ENCODE measurements at regions not wholly inside any gene's neighbourhood (a gene's known extent, or its start where the extent isn't known, plus 50 kb on each side); places are given as distances from the start of the nearest gene placed in this dataset.

DNA sequence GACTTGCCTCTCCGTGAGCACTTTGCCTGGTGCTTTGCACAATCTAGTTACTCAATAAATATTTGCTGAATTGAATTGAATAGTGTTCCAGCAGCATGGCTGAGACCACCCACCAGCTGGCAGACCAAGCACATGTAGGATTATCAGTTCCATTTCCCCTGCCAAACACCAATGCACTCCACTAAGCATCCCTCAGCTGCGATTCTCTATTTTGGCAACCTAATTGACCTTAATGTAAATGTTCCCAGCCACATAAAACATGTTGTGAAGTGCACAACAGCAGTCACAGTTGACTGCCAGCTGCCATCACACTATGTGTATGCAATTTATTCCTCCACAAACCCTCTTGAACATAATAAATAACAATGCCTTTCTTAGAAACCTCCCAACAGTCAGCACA lies 1879.4 kb upstream of the PIK3C3 start:
- no peak for DNase-seq

DNA sequence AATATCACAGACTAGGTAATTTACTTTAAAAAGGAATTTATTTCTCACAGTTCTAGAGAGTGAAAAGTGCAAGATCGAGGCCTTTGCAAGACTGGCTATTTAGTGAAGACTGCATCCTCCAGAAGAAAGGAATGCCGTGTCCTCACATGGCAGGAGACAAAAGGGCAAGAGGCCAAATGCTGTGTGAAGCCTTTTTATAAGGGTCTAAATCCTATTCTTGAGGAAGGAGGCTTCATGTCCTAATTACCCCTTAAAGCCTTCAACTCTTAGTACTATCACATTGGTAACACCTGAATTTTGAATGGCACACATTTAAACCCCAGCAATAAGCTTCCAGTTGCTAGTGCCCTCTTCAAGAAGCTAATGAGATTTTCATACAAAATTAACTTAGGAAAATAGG lies 1882.3 kb upstream of the PIK3C3 start:
- DNase-seq, result no peak

DNA sequence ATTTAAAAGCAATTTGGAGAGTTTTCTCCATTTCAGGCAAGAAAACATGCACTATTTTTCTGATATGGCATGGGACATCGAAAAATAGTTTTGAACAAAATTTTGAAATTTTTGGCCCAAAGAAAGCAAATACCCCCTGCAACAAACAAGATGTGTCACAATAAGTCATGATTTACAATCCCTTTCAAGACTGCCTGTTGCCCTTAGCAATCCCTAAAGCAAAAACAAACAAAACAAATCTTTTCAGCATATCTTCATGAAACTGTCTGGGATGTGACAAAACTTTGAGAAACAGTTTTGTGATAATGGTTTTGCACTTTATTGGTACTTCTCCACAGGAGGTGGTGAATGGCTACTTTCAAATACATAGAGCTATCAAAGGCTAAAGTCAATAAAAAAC lies 1888.7 kb upstream of the PIK3C3 start:
- no peak for DNase-seq

DNA sequence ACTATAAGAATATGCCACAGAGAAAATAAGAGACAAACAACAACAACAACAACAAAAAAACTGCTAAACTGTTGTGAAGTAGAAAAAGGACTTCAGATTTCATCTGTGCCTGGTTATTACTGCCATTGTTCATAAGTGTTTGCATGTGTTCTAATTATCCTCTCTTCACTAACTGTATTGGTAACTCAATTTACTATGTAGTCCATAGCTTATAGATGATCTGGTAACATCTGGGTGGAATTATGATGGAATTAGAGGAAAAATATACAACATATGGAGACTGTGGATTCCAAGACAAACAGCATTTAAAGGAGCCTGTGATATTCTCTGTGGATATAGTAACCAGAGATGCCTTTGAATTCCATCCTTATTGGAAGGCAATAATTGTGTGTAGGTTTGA lies 1891.5 kb upstream of the PIK3C3 start:
- no peak for DNase-seq

DNA sequence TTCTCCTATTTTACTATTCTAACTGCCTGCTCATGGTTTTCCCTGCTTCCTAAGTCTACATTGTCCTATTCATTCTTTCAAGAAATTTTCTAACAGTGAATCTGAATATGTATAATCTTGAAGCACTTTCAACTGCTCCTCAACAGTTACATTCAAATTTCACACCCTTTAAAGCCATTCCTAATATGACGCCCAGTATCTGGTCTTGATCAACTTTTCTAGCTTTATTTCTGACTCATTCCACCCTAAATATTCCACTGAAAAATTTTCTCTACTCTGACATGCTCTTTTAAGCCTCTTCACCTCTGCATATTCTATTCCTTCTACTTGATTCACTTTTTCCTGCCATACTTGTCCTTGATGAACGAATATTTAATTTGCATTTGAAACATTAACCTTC lies 1893.9 kb upstream of the PIK3C3 start:
- DNase-seq, result no peak

DNA sequence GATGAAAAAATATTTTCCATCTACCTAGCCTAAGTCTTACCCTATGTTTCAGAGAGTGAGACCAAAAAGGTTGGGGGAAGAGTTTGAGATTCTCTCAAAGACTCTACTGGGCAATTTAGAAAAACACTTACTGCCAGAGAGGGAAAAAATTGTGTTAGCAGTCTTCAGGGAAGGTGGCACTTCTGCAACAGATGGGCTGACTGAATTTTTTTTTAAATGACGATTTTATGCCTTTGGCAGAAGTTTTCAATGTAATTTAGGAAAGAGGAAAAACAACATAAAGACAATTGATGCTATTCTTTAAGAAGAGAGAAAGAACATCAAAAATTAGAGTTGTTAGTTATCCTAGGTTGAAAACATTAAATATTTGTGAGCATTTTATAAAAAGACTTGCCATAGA lies 1894.5 kb upstream of the PIK3C3 start:
- no peak for DNase-seq

DNA sequence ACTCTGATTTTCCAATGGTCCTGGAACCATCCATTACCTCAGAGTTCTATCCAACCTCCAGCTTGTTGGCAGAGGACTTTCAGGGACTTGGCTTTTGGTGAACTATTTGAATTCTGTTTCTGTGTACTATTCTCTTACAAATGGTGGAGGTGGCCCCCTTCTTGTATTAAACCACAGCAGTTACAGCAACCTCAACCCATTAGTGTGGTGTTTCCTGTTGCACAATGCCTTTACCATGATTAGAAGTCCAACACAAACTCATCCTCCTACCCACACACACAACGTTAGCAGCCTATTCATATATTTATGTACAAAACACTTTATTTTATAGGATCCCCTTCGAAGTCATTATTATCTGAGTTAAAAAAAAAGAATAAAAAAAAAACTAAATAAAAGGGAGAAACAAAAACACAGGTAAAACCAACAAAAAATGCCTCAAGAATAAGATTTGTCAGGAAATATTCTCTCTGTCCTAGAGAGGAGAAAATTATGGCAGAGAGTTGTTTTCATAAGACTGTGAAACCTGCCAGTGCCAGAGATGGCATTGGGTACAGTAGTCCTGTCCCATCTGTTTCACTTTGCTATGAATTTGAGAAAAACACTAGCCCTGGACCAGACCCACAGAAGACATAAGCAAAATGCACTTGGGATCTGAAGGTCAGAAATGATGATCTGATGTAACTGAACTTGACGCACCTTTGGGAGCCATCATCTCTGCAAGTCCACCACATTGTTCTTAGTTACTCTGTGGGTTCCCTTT lies 1896.0 kb upstream of the PIK3C3 start:
- DNase-seq, result no peak

DNA sequence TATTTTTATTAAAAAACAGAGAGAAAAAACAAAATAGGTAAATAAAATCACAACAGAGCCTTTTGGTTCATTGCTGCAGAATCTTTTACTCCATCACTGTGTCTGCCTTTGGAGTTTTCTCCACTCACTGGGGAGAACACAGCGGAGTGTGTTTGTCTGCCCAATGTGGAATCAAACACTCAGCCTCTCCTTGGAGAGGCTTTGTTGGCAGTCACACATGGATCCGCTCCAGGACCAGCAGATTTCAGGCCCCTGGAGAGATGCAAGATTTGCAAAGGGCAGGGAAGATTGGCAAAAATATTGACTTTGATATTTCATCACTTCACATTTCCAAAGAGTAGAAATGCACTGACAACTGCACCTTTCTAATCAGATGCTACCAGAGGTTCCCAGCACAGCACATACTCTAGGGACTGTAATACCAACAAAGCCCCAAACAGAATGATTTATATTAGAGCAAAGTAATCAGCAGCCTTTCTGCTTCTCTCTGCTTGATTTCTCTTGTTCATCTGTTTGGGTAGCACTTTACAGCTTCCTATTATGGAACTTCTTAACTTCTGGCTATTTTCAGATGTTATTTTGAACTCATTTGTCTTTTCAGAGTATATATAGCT lies 1898.8 kb upstream of the PIK3C3 start:
- DNase-seq, result no peak

DNA sequence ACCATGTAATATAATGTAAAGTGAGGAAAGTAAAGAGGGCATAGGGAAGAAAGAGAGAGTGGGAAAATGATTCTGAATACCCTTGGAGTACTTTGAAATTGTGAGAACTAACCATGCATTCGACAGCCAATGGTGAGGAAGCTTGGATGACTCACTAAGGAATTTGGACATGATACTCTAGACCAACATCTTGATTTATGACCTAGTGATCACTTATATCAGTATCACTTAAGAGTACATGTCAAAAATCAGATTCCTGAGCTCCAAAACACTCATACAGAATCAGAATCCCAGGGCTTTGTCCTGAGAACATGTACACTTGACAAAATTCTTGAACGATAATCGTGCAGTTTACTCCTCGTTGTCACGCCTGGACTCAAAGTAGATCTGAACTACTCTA lies 1899.8 kb upstream of the PIK3C3 start:
- DNase-seq, result no peak

DNA sequence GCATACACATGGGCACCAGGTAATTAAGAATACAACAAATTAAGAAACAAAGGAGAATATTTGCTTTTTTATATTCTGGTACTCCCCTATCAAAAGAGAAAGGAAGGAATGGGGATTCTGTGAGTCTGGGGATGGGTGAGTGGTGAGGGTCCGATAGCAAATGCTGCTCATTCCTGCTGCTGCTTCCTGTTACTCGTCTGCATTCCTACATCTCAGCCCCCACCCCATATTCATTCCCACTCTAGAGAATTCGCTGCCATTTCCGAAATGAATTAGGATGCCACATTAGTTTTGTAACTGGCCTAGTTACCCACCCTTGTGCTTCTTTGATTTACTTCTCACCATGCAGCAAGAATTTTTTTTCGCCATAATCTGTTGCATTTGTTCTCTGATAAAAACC lies 1905.3 kb upstream of the PIK3C3 start:
- DNase-seq, result no peak

DNA sequence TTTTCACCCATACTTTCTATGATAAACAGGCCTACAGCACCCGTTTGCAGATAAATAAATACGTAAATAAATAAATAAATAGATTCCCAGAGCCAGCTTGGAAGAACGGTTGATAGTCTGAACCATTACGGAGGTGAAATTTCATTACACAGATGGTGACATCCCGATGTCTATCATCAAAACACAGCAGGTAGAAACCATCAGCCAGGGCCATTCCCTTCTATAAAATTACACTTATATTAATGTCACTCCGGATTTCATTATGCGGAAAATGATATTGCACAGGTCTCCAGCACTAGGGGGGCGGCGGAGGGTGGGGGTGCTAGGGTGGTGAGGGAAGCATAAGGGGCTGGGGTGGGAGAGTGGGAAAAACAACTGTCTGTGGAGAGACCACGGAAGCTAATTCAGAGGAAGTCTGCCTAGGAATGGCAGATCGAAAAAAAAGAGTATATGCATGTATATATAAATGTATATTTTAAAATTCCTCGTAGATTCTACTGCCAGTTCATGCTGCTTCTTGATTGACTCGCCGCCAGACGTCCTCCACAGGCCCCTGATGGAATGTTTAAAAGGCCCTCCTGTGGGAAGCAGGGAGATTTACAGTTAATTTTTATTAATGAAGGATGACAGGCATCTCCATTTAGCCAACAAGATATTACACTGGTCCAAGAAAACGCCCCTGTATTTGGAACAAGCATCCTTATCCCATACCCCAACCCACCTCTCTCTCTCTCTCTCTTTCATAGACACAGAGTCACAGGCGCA lies 1906.0 kb upstream of the PIK3C3 start:
- DNase-seq, result no peak

DNA sequence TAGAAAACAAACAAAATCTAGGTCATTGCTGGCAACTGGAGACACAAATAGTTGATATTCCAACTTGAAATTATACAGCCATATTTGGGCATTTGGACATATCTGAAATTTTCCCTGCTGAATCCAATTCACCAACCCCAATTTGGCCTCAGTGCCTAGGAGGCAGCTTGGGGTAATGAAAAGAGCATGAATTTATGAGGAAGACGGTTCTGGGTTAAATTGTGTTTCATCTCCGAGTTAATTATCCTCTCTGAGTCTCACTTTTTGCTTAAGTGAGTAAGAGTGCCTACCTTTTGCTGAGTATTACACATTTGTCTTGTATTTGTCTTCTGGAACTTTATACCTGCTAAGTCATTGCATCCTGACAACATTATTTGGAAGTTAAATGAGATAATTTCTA lies 1906.8 kb upstream of the PIK3C3 start:
- DNase-seq, result no peak

DNA sequence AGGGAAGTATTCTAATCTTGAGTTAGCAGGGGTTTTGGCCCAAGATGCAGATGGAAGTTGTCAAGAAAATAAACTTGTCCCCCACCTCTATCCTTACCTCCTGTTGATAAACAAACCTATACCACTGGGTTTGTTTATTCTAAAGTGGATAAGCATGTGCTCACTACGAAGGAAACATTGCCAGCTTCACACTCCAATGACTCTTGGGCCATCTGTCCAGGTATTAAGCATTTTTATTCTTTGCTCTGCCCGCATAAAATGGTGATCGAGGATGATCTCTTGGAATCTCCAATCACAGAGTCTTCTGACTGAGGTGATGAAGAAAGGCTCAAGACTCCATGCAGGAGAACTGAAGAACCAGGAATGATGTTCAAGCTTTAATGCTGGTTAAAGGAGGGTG lies 1908.4 kb upstream of the PIK3C3 start:
- DNase-seq, result no peak

DNA sequence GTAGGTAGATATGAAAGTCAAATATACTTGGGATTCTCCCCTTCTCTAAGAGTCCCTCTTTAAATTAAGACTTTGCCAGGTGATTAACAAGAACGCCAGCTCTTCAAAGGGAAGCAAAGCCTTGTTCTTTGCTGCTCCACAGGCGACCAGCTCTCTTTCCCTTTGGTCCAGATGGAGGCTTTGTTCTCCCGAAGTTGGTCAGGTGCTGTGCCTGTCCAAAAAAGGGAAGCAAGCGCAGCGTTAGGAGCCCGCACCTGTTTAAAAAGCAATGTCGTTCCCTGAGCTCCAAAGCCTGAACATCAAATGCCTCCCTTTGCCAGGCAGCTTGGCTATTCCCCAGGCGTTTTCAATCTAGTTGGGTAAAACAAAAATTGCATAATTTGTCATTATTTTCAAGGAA lies 1913.1 kb upstream of the PIK3C3 start:
- no peak for DNase-seq

DNA sequence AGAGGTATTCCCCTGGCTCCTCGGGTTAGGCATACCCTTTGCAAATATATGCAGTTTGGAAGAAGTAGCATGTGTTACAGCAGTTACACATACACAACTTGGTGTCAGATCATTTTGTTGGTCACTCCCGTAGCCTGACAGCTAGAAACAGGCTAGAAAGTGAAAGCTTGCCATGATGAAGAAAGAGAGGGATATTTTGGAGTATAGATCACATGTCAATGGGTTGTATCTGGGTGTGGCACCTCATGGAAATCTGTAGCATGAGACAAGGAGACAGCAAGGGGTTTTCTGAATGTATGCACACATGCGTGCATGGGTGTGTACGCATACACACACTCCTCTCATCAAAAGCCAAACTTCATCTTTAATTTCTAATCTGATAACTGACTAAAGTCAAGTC lies 1914.5 kb upstream of the PIK3C3 start:
- no peak for DNase-seq

DNA sequence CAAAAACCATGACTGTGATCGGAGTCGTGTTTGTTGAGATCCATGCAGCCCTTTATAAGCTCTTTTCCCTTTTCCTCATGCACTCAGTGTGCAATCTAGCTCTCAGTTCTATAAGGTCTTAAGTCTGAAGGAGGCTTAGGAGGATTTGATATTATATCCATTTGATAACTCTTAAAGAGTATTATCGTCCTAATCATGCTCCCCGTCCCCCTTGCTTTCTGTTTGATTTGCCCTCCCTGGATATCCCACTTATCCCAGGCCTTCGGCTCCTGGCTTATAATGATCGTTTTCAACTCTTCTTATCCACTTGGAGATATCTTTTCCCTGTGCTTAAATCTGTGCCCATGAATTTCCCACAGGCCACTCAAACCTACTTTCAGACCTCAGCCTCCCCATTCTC lies 1917.7 kb upstream of the PIK3C3 start:
- DNase-seq, result no peak

DNA sequence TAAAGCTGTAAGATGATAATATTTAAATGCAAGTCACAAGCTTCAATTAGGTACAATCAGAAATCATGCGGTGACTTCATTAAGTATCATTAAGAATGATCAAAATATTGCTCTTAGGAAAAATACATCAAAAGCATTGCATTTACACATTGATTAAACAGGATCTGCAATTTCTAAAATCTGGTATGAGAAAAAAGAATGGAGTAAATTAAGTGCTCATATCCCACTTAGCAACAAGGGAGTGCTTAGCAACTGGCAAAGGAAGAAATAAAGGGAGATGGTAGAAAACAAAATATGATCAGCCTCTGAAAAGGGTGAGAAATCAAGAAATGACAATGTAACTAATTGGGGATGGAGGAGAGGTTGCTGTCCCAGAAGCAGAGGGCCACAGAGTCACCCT lies 1918.2 kb upstream of the PIK3C3 start:
- DNase-seq, result no peak

DNA sequence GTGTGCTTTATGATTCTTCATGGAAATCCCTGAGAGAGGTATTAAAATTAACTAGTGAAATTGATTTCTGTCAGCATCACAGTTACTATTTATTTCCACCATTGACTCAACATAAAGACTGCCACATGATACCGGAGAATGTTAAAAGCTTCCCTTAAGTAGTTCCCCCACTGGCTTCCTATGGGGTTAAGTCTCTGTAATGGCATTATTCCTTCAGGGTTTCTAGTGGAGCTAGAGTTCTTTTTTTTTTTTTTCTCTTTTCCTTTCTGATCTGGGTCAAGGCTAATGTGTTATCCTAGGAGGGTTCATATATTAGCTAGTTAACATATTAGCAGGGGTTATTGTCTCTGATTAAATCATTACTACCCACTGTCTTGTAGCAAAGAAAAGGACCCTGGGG lies 1919.1 kb upstream of the PIK3C3 start:
- no peak for DNase-seq

DNA sequence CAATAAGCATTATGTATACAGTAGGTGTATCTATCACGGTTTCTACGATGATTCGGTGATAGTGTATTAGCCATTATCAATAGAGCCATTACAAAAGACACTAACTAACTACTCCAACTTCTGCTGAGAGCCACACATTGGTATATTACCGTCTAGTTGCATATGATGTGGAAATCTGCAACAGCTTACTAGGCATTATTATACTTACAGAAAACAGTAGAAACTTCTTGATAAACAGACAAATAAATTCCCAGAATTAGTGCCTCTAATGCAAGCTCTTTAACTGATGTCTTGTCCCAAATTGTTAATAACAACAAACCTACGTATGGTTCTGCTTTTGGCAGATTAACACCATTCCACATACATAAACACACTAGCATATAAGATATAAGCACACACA lies 1923.0 kb upstream of the PIK3C3 start:
- DNase-seq, result no peak

DNA sequence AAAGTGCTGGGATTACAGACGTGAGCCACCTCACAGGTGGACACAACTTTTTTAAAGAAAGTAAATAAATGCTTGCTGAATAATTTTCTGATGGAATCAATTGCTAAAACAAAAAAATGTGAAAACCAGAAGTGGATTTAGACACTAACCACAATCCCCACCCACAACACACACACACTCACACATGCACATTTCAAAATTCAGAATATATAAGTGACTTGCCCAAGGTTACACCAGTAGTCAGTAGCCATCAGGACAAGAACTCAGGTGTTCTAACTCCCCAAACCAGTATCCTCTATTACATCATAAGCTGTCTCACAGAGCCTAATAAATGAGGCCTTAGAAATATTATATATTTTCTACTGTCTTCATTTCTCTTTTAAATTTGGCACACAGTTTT lies 1923.6 kb upstream of the PIK3C3 start:
- no peak for DNase-seq

DNA sequence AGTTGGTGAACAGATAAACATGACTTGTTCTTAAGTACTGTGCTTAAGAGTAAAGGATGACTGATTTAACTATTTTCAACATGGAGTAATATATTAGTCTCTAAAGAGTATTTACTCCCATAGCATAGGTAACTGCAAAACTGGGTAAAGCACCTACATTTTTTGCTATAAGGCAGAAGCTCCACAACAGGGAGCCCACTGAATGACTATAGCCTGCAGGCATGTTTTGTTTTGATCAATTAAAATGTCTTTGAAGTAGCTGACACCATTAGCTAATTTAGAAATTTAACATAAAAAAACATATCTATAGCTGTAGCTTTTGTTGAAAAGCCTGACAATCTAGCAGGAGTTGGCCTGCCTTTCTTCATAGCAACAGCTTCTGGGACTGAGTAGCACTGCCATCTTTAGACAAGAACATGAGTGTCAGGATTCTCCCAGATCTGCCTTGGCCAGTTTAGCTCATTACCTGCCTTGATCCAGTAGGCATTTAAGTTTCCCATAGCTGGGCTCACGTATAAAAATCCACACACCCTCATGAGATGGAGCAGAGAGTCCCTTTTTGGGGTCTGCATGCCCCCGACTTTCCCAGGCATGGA lies 1935.1 kb upstream of the PIK3C3 start:
- no peak for DNase-seq

DNA sequence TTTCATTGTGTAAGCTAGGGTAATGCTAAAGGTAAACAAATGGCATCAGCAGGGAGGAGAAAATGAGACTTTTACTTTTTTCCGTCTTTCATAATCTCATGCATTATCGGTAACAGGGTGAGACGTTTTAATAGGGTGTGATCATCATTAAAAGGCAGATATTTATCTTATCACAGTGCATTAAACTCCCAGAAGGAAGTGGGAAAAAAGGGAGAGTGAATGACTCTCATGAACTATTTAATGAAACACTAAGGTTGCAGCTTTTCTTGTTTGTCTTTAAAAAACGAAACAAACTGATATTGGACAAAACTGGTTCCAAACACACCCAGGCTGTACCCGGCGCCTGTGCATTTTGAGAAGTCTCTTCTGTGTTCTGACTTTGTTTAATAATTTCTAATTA lies 1936.8 kb upstream of the PIK3C3 start:
- DNase-seq, result no peak

DNA sequence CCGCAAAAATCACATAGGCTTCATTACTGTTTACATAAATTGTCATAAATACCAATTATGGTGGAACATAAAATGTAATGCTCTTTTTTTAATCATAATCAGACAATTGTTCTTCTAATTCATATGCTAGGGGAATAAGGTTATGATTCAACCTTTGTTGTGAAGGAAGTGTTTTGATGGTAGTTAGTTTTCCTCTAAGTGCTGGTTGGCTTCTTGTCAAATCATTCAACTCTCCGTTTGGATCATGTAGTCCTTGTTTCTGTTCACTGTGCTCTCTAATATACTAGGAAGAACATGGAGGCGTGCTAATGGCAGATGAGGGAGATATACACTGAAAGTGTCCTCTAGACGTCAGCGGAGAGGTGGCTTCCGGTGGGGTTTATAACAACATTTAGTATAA lies 1938.0 kb upstream of the PIK3C3 start:
- DNase-seq, result no peak

DNA sequence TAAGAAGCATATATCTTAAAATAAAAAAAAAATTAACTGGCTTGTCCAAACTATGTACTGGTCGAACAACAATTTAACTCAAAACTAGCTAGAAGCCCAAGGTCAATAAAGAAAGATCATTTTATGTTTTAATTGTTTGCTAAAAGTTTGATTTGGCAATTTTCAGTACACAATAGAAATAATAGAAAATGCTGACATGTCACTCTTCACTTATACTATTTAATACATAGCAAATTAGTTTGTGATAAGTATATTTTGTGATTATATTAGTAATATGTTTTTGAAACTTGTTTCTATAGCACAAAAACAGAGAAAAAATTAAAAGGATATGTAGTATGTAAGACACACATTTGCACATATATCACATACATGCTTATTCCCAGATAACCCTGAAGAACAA lies 1938.6 kb upstream of the PIK3C3 start:
- no peak for DNase-seq
